ENCODE measurements at regions not wholly inside any gene's neighbourhood (a gene's known extent, or its start where the extent isn't known, plus 50 kb on each side); places are given as distances from the start of the nearest gene placed in this dataset.

GRCh38 chr2:196504788-196505187, 134.7 kb upstream of the CCDC150 start:
- no peaks in the 10 kb centered on the region for H3K36me3 ChIP-seq
- H3K27ac ChIP-seq: no peak overlapping the region
- H3K27me3 ChIP-seq: no peaks in the 10 kb centered on the region
- H3K9me3 ChIP-seq: no peaks in the 10 kb centered on the region
- DNase-seq (ENCODE audit: extremely low spot score in 2 of 2): no peak
- no peak overlapping the region for H3K4me3 ChIP-seq
- TF ChIP-seq POLR2AphosphoS5 (IDR thresholded peaks at IDR 0.05; ENCODE audit: insufficient read depth in 1 of 2, low read depth in 1 of 2) (no peak), CTCF (IDR thresholded peaks at IDR 0.05) (no peak), POLR2A (IDR thresholded peaks at IDR 0.05) (no peak)
- H3K4me1 ChIP-seq: no peaks in the 10 kb centered on the region
- intact Hi-C loops (cut with DNase I): no loop called here

GRCh38 chr2:196510246-196510645, 129.3 kb upstream of the CCDC150 start:
- H3K4me3 ChIP-seq: no peak overlapping the region
- H3K27ac ChIP-seq: no peak overlapping the region
- H3K36me3 ChIP-seq: no peaks in the 10 kb centered on the region
- no peaks in the 10 kb centered on the region for H3K4me1 ChIP-seq
- intact Hi-C loops (cut with DNase I): no loop called here
- H3K27me3 ChIP-seq: no peaks in the 10 kb centered on the region
- no peak for TF ChIP-seq CTCF (IDR thresholded peaks at IDR 0.05)
- TF ChIP-seq POLR2A (IDR thresholded peaks at IDR 0.05): no peak
- TF ChIP-seq POLR2AphosphoS5 (IDR thresholded peaks at IDR 0.05; ENCODE audit: insufficient read depth in 1 of 2, low read depth in 1 of 2): no peak
- no peaks in the 10 kb centered on the region for H3K9me3 ChIP-seq
- DNase-seq (ENCODE audit: extremely low spot score in 2 of 2): no peak

GRCh38 chr2:196511258-196512168, 128.0 kb upstream of the CCDC150 start:
- Histone ChIP-seq H3K27ac (no peak overlapping the region), H3K36me3 (no peaks in the 10 kb centered on the region), H3K27me3 (no peaks in the 10 kb centered on the region), H3K4me1 (no peaks in the 10 kb centered on the region), H3K4me3 (no peak overlapping the region), H3K9me3 (no peaks in the 10 kb centered on the region)
- TF ChIP-seq POLR2AphosphoS5 (IDR thresholded peaks at IDR 0.05; ENCODE audit: insufficient read depth in 1 of 2, low read depth in 1 of 2) (no peak), POLR2A (IDR thresholded peaks at IDR 0.05) (no peak), CTCF (IDR thresholded peaks at IDR 0.05) (no peak)
- intact Hi-C loops (cut with DNase I): no loop called here
- DNase-seq (ENCODE audit: extremely low spot score in 2 of 2): no peak

- no peaks in the 10 kb centered on the region for H3K27me3 ChIP-seq
- H3K27ac ChIP-seq: no peak overlapping the region
- intact Hi-C loops (cut with DNase I): no loop called here
- DNase-seq (ENCODE audit: extremely low spot score in 2 of 2): no peak
- no peak overlapping the region for H3K4me3 ChIP-seq
- H3K36me3 ChIP-seq: no peaks in the 10 kb centered on the region
- H3K4me1 ChIP-seq: no peaks in the 10 kb centered on the region
- TF ChIP-seq POLR2AphosphoS5 (IDR thresholded peaks at IDR 0.05; ENCODE audit: insufficient read depth in 1 of 2, low read depth in 1 of 2): no peak
- no peak for TF ChIP-seq POLR2A (IDR thresholded peaks at IDR 0.05)
- no peak for TF ChIP-seq CTCF (IDR thresholded peaks at IDR 0.05)
- no peaks in the 10 kb centered on the region for H3K9me3 ChIP-seq
These were observed 125.6 kb upstream of the CCDC150 start for GRCh38 chr2:196513796-196514526.

Data from vagina (tissue), 2 donors.